ENCODE measurements at regions not wholly inside any gene's neighbourhood (a gene's known extent, or its start where the extent isn't known, plus 50 kb on each side); places are given as distances from the start of the nearest gene placed in this dataset.

- TF ChIP-seq POLR2A (IDR thresholded peaks at IDR 0.05) (no peak), CTCF (IDR thresholded peaks at IDR 0.05) (no peak)
Measured at GRCh38 chr11:25928076-25928475, 403.9 kb upstream of the ANO3 start.
